ENCODE measurements at regions not wholly inside any gene's neighbourhood (a gene's known extent, or its start where the extent isn't known, plus 50 kb on each side); places are given as distances from the start of the nearest gene placed in this dataset.

DNA sequence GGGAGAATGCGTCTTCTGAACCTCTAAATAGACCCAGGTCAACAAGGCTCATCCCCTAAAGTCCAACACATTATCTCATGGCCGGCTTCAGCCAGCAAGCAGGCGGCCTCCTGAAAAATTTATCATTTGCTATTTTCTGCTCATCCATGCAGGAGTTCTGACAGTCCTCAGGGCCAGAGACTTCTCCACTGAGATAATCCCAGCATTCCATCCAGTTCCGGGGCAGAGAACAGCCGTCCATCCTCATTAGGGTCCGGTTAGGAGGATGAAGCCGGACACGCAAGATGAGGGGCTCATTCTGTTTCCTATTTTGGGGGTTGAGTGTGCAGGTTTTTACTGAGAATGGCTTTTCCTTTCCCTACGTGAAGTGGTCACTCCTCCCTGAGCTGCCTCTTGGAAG lies 258.1 kb downstream of the PREX1 start:
- in situ Hi-C loops (cut with HindIII; ENCODE audit: extremely low pct_ligation_motif_present, low pct_unique_long_range_greater_than_20kb) = no loop called here
- intact Hi-C loops (cut with micrococcal nuclease; ENCODE audit: unreplicated experiment) = no loop called here
- WGBS (ENCODE audit: low lambda C conversion rate) = 36% methylated on average over 9 of the region's 9 CpGs
- Histone ChIP-seq H3K4me1 (ENCODE audit: insufficient read depth, low read length) (no peaks in the 10 kb centered on the region), H3K27ac (ENCODE audit: extremely low read length, insufficient read depth, low read length) (no peak overlapping the region), H3K36me3 (replicated peaks in 1 of 2; ENCODE audit: control insufficient read depth in 1 of 2, insufficient read depth in 2 of 2, low read length in 2 of 2) (no peaks in the 10 kb centered on the region), H3K4me3 (replicated peaks in 1 of 3; ENCODE audit: insufficient read depth in 1 of 3, low read depth in 2 of 3, low read length in 3 of 3) (no peak overlapping the region), H3K4me2 (ENCODE audit: low read depth, low read length) (no peak overlapping the region), H4K20me1 (ENCODE audit: insufficient read depth, low read length) (no peaks in the 10 kb centered on the region), H3K79me2 (ENCODE audit: insufficient read depth, low read length) (no peaks in the 10 kb centered on the region), H2AFZ (ENCODE audit: low read length) (no peak overlapping the region), H3K27me3 (ENCODE audit: control insufficient read depth in 1 of 2, insufficient read depth in 2 of 2, low read length in 2 of 2) (peaks cover 3 to 45% of the 10 kb centered on the region in 2 experiments; a peak in 2 of 5 replicates), H3K9me3 (ENCODE audit: low read length) (no peaks in the 10 kb centered on the region), H3K9ac (ENCODE audit: insufficient read depth, low read depth, low read length) (no peak overlapping the region)
- BruUV-seq (replicated peaks) = no TSS peak
- TF ChIP-seq PTBP1 (IDR thresholded peaks at IDR 0.05; ENCODE audit: low read depth, low read length, poor library complexity, severe bottlenecking) = no peak
- TF ChIP-seq, protein P1, sequence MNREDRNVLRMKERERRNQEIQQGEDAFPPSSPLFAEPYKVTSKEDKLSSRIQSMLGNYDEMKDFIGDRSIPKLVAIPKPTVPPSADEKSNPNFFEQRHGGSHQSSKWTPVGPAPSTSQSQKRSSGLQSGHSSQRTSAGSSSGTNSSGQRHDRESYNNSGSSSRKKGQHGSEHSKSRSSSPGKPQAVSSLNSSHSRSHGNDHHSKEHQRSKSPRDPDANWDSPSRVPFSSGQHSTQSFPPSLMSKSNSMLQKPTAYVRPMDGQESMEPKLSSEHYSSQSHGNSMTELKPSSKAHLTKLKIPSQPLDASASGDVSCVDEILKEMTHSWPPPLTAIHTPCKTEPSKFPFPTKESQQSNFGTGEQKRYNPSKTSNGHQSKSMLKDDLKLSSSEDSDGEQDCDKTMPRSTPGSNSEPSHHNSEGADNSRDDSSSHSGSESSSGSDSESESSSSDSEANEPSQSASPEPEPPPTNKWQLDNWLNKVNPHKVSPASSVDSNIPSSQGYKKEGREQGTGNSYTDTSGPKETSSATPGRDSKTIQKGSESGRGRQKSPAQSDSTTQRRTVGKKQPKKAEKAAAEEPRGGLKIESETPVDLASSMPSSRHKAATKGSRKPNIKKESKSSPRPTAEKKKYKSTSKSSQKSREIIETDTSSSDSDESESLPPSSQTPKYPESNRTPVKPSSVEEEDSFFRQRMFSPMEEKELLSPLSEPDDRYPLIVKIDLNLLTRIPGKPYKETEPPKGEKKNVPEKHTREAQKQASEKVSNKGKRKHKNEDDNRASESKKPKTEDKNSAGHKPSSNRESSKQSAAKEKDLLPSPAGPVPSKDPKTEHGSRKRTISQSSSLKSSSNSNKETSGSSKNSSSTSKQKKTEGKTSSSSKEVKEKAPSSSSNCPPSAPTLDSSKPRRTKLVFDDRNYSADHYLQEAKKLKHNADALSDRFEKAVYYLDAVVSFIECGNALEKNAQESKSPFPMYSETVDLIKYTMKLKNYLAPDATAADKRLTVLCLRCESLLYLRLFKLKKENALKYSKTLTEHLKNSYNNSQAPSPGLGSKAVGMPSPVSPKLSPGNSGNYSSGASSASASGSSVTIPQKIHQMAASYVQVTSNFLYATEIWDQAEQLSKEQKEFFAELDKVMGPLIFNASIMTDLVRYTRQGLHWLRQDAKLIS (CRISPR knock-in tag; IDR thresholded peaks at IDR 0.05) = no peak
- TF ChIP-seq, protein P2, sequence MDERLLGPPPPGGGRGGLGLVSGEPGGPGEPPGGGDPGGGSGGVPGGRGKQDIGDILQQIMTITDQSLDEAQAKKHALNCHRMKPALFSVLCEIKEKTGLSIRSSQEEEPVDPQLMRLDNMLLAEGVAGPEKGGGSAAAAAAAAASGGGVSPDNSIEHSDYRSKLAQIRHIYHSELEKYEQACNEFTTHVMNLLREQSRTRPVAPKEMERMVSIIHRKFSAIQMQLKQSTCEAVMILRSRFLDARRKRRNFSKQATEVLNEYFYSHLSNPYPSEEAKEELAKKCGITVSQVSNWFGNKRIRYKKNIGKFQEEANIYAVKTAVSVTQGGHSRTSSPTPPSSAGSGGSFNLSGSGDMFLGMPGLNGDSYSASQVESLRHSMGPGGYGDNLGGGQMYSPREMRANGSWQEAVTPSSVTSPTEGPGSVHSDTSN (CRISPR knock-in tag; IDR thresholded peaks at IDR 0.05) = no peak
- TF ChIP-seq, protein P3, sequence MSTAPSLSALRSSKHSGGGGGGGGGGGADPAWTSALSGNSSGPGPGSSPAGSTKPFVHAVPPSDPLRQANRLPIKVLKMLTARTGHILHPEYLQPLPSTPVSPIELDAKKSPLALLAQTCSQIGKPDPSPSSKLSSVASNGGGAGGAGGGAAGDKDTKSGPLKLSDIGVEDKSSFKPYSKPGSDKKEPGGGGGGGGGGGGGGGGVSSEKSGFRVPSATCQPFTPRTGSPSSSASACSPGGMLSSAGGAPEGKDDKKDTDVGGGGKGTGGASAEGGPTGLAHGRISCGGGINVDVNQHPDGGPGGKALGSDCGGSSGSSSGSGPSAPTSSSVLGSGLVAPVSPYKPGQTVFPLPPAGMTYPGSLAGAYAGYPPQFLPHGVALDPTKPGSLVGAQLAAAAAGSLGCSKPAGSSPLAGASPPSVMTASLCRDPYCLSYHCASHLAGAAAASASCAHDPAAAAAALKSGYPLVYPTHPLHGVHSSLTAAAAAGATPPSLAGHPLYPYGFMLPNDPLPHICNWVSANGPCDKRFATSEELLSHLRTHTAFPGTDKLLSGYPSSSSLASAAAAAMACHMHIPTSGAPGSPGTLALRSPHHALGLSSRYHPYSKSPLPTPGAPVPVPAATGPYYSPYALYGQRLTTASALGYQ (CRISPR knock-in tag; IDR thresholded peaks at IDR 0.05) = no peak
- no peak for TF ChIP-seq ZNF224 (CRISPR knock-in tag; IDR thresholded peaks at IDR 0.05)
- no peak for TF ChIP-seq ZNF546 (CRISPR knock-in tag; conservative IDR thresholded peaks at IDR 0.05)
- TF ChIP-seq ZNF703 (CRISPR knock-in tag; IDR thresholded peaks at IDR 0.05; ENCODE audit: borderline replicate concordance) = no peak
- no peak for TF ChIP-seq NR2F1 (CRISPR knock-in tag; IDR thresholded peaks at IDR 0.05)
- TF ChIP-seq PRPF4 (IDR thresholded peaks at IDR 0.05; ENCODE audit: low read depth, low read length, poor library complexity, severe bottlenecking) = no peak
- TF ChIP-seq PAX8 (CRISPR knock-in tag; IDR thresholded peaks at IDR 0.05; ENCODE audit: borderline replicate concordance) = no peak
- TF ChIP-seq, protein P4, sequence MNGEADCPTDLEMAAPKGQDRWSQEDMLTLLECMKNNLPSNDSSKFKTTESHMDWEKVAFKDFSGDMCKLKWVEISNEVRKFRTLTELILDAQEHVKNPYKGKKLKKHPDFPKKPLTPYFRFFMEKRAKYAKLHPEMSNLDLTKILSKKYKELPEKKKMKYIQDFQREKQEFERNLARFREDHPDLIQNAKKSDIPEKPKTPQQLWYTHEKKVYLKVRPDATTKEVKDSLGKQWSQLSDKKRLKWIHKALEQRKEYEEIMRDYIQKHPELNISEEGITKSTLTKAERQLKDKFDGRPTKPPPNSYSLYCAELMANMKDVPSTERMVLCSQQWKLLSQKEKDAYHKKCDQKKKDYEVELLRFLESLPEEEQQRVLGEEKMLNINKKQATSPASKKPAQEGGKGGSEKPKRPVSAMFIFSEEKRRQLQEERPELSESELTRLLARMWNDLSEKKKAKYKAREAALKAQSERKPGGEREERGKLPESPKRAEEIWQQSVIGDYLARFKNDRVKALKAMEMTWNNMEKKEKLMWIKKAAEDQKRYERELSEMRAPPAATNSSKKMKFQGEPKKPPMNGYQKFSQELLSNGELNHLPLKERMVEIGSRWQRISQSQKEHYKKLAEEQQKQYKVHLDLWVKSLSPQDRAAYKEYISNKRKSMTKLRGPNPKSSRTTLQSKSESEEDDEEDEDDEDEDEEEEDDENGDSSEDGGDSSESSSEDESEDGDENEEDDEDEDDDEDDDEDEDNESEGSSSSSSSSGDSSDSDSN (CRISPR knock-in tag; IDR thresholded peaks at IDR 0.05) = no peak
- TF ChIP-seq PHF20 (CRISPR knock-in tag; IDR thresholded peaks at IDR 0.05) = no peak
- no peak for TF ChIP-seq PCBP1 (IDR thresholded peaks at IDR 0.05; ENCODE audit: borderline replicate concordance, low read depth, low read length)
- POLR2A ChIA-PET = no interaction called here
- CTCF ChIA-PET (ENCODE audit: low intra/inter-chr PET ratio, low total read pairs) = no interaction called here
- ATAC-seq = no peak
- no peak for FAIRE-seq
- DNase-seq (ENCODE audit: low spot score) = no peak
